SU-DHL-6 (cell line): ENCODE measurements at regions not wholly inside any gene's neighbourhood (a gene's known extent, or its start where the extent isn't known, plus 50 kb on each side); places are given as distances from the start of the nearest gene placed in this dataset.

Source experiments
- H2AFZ ChIP-seq: fragments of 200-600 bp; sonication (generic); 2 replicates; pipeline ENCODE4 v1.6.1; 2014; ENCODE audit warnings: low read depth, mild to moderate bottlenecking, moderate library complexity, mixed read lengths, antibody characterized with exemption, low read length; ENCODE audit not compliant: severe bottlenecking
- H3F3A ChIP-seq: fragments of 200-600 bp; shearing (Covaris generic); 2 replicates; pipeline ENCODE4 v1.6.0; 2016; ENCODE audit warnings: antibody characterized with exemption, mild to moderate bottlenecking; ENCODE audit not compliant: insufficient read depth
- H3K27ac ChIP-seq: fragments of 200-600 bp; sonication (generic); 2 replicates; pipeline ENCODE4 v1.5.1; 2016; ENCODE audit warnings: low read depth, mild to moderate bottlenecking, low read length, moderate library complexity, mixed read lengths
- H3K27me3 ChIP-seq: fragments of 200-600 bp; sonication (generic), shearing (Covaris generic); 2 replicates; pipeline ENCODE4 v1.6.0; 2014; ENCODE audit warnings: mild to moderate bottlenecking, low read length
- H3K36me3 ChIP-seq: fragments of 200-600 bp; sonication (generic); 2 replicates; pipeline ENCODE4 v1.6.1; 2014; ENCODE audit warnings: mild to moderate bottlenecking, low read length, mixed read lengths
- H3K4me2 ChIP-seq: fragments of 300-600, 200-600 bp; shearing (Covaris generic), sonication (generic); 2 replicates; pipeline ENCODE4 v1.6.0; 2014; ENCODE audit warnings: low read length, low read depth, mild to moderate bottlenecking; ENCODE audit not compliant: poor library complexity, severe bottlenecking
- H3K4me3 ChIP-seq: fragments of 200-600 bp; sonication (generic); 2 replicates; pipeline ENCODE4 v1.5.1; 2014; ENCODE audit warnings: antibody characterized with exemption, low read length, mild to moderate bottlenecking, mixed read lengths; ENCODE audit not compliant: insufficient read depth, poor library complexity, severe bottlenecking
- H3K79me2 ChIP-seq: fragments of 200-600 bp; sonication (generic); 2 replicates; pipeline ENCODE4 v1.6.1; 2014; ENCODE audit warnings: mild to moderate bottlenecking, low read length, moderate library complexity; ENCODE audit not compliant: insufficient read depth
- H3K9ac ChIP-seq: fragments of 200-600 bp; sonication (generic); 2 replicates; pipeline ENCODE4 v1.7.0; 2014; ENCODE audit warnings: mild to moderate bottlenecking, low read length
- H3K9me2 ChIP-seq: fragments of 200-600 bp; sonication (generic); replicated peaks from 2 replicates; pipeline ENCODE4 v1.6.1; 2014; ENCODE audit warnings: low read length; ENCODE audit not compliant: insufficient read depth
- H3K9me3 ChIP-seq: fragments of 200-600 bp; sonication (generic); 2 replicates; pipeline ENCODE4 v1.6.1; 2014; ENCODE audit warnings: low read length, mixed read lengths; ENCODE audit not compliant: insufficient read depth
- H4K20me1 ChIP-seq: fragments of 200-600 bp; sonication (generic); 2 replicates; pipeline ENCODE4 v1.6.1; 2014; ENCODE audit warnings: low read depth, mild to moderate bottlenecking, antibody characterized with exemption, low read length, moderate library complexity, mixed read lengths
- EZH2phosphoT487 ChIP-seq: fragments of 200-600 bp; sonication (generic), shearing (Covaris generic); conservative IDR thresholded peaks from 2 replicates; pipeline ENCODE4 v1.6.1; 2018; ENCODE audit warnings: mild to moderate bottlenecking, antibody characterized with exemption, low read length, moderate library complexity, mixed read lengths
- TF ChIP-seq, protein P1 (sequence below): fragments of 200-600 bp; sonication (generic); IDR thresholded peaks from one replicate; pipeline ENCODE4 v1.5.1; 2017; ENCODE audit warnings: antibody characterized with exemption, mild to moderate bottlenecking, low read length, moderate library complexity; ENCODE audit not compliant: insufficient read depth, poor library complexity, severe bottlenecking

DNA sequence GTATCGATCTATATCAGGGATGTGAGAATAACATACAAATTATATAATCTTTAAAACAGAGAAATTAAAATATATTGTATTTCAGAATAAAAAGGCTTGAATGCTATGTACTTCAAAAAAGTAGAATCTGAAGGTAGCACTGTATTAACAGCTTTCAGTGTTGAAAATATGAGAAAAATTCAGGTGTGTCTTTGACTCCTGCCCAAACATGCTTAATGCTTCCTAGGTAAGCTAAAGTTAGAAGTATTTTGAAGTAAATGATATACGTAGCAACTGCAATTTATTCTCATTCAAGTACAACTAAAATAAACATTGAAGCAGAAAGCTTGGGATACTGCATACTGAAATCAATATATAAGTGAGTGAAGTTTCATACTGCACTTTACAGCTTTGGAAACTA lies 1082.0 kb upstream of the ACVR2A start:
- Histone ChIP-seq H4K20me1 (no peaks in the 10 kb centered on the region), H2AFZ (no peak overlapping the region), H3K4me2 (no peak overlapping the region), H3K9ac (no peak overlapping the region), H3K27ac (no peak overlapping the region), H3K4me3 (no peak overlapping the region), H3K27me3 (no peaks in the 10 kb centered on the region), H3K9me2 (no peaks in the 10 kb centered on the region), H3K79me2 (no peaks in the 10 kb centered on the region), H3K36me3 (no peaks in the 10 kb centered on the region), H3F3A (no peaks in the 10 kb centered on the region), H3K9me3 (no peaks in the 10 kb centered on the region)
- TF ChIP-seq EZH2phosphoT487 = no peak
- TF ChIP-seq, protein P1, sequence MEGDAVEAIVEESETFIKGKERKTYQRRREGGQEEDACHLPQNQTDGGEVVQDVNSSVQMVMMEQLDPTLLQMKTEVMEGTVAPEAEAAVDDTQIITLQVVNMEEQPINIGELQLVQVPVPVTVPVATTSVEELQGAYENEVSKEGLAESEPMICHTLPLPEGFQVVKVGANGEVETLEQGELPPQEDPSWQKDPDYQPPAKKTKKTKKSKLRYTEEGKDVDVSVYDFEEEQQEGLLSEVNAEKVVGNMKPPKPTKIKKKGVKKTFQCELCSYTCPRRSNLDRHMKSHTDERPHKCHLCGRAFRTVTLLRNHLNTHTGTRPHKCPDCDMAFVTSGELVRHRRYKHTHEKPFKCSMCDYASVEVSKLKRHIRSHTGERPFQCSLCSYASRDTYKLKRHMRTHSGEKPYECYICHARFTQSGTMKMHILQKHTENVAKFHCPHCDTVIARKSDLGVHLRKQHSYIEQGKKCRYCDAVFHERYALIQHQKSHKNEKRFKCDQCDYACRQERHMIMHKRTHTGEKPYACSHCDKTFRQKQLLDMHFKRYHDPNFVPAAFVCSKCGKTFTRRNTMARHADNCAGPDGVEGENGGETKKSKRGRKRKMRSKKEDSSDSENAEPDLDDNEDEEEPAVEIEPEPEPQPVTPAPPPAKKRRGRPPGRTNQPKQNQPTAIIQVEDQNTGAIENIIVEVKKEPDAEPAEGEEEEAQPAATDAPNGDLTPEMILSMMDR = no peak

DNA sequence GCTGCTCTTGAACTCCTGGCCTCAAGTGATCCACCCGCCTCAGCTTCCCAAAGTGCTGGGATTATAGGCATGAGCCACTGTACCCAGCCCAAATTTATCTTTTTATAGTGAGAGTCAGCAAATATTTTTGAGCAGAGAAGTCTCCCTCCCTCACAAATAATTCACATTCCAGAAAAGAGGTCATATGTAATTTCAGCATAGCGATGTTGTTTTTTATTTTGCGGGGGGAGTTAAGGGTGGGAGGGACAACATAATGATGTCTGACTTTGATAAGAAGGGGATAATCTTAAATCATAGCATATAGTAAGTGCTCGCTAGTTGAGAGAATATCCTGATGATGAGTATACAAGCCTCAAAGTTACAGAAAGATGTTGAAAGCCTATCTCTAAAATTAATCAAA lies 1090.2 kb upstream of the ACVR2A start:
- no peak overlapping the region for H3K9ac ChIP-seq
- H3K4me3 ChIP-seq = no peak overlapping the region
- no peaks in the 10 kb centered on the region for H3K9me2 ChIP-seq
- H3K9me3 ChIP-seq = no peaks in the 10 kb centered on the region
- no peaks in the 10 kb centered on the region for H4K20me1 ChIP-seq
- no peaks in the 10 kb centered on the region for H3K27me3 ChIP-seq
- no peaks in the 10 kb centered on the region for H3F3A ChIP-seq
- no peak for TF ChIP-seq EZH2phosphoT487
- TF ChIP-seq, protein P1 = no peak
- H3K36me3 ChIP-seq = no peaks in the 10 kb centered on the region
- H3K4me2 ChIP-seq = no peak overlapping the region
- H3K79me2 ChIP-seq = no peaks in the 10 kb centered on the region
- H3K27ac ChIP-seq = no peak overlapping the region
- H2AFZ ChIP-seq = no peak overlapping the region

DNA sequence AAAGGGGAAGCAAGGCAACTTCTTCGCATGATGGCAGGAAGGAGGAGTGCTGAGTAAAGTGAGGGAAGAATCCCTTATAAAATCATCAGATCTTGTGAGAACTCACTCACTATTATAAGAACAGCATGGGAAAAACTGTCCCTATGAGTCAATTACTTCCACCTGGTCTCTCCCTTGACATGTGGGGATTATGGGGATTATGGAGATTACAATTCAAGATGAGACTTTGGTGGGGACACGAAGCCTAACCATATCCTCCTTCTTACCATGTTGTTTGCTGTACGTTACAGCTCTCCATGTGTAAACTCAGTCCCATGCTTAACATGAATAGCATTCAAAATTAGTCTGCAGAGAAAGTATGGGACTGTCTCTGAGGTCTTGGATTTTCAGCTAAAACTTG lies 1096.8 kb upstream of the ACVR2A start:
- no peaks in the 10 kb centered on the region for H3K9me3 ChIP-seq
- no peaks in the 10 kb centered on the region for H3K27me3 ChIP-seq
- H3K79me2 ChIP-seq = no peaks in the 10 kb centered on the region
- no peak overlapping the region for H3K27ac ChIP-seq
- no peak overlapping the region for H3K4me3 ChIP-seq
- TF ChIP-seq, protein P1 = no peak
- TF ChIP-seq EZH2phosphoT487 = no peak
- no peak overlapping the region for H2AFZ ChIP-seq
- H3K9me2 ChIP-seq = no peaks in the 10 kb centered on the region
- H3K4me2 ChIP-seq = no peak overlapping the region
- no peaks in the 10 kb centered on the region for H3K36me3 ChIP-seq
- no peak overlapping the region for H3K9ac ChIP-seq
- no peaks in the 10 kb centered on the region for H3F3A ChIP-seq
- H4K20me1 ChIP-seq = no peaks in the 10 kb centered on the region
